GM19351 (cell line): ENCODE measurements at regions not wholly inside any gene's neighbourhood (a gene's known extent, or its start where the extent isn't known, plus 50 kb on each side); places are given as distances from the start of the nearest gene placed in this dataset.

ENCODE experiments used
- ATAC-seq: cut with Tn5 transposase; IDR thresholded peaks from one replicate; pipeline ENCODE4 v1.9.1; 2021; ENCODE audit warnings: mild to moderate bottlenecking, moderate library complexity; ENCODE audit not compliant: unreplicated experiment

DNA sequence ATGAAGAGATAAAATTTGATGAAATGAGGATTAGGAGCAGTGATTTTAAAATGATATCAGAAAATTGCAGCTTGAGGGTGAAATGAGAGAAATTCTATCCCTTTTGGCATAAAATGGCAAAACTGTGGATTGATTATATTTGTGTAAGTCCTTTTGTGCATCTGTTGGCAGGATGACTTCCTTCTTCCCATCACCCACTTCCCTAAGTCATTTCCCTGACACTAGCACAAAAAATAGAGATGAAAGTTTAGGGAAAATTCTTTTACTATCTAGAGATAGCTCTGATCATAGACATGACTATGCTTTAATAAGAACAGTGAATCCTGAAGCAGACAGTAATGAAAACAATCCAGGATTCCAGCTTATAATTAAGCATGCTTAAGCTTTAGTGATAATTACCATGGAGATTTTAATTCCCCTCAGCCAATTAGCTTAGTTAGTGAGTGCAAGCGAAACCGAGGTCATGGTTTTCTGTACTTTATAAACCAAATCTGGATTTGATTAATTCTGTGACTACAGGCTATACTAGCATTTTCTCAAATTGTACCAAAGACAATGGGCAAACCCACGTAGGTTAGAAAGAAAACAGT is 163.6 kb upstream of the TARS1 start:
- ATAC-seq = no peak

DNA sequence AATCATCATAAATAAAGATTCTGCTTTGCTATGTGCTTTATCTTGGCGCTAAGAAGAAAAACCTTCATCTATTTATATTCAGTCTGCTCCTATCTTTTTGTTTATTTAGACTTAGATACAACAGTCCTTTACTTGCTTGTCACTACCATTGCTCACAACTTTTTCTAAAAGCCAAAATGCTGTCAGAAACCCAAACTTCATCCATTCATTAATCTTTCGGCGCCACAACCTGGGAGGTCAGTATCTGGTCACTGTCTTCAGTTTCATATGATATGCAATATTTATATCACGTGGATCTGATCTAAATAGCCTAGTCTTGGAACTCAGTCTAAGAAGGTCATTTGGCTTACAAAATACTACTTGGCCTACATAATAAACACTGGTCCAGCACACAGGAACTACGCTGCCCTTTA is 159.3 kb upstream of the TARS1 start:
- no peak for ATAC-seq

DNA sequence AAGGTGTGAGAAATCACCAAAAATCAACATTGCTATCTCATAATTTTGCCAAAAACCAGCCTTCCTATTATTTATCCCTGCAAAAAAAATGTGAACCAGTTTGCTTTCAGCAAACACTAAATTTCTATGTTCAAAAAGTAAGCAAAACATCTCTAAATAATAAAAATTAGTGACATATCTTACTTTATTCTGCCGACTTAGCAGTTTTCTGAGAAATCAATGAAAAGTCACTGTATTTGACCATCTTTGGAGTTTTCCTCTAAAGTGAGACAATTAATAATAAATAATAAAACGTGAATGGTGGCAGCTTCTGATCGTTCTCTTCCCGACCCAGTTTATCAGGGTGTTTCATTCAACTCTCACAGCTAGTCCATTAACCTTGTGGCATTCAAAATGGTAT is 158.6 kb upstream of the TARS1 start:
- no peak for ATAC-seq

DNA sequence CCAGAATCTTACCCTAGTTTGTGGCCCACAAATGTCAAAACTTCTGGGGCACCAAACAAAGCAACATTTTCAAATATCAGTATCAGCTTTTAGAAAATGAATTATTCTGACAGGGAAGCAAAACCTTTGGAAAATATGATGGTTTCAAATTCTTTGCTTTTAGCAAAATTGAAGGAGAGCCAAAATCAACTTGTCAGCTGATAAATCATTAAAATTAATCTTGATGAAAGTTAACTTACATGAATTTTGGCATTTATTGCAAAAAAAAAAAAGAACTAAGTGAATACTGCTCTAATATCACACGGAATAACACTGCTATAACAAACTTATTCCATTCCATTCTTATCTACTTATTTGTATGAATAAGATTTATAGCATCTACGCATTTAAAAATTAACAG is 158.1 kb upstream of the TARS1 start:
- ATAC-seq = no peak

DNA sequence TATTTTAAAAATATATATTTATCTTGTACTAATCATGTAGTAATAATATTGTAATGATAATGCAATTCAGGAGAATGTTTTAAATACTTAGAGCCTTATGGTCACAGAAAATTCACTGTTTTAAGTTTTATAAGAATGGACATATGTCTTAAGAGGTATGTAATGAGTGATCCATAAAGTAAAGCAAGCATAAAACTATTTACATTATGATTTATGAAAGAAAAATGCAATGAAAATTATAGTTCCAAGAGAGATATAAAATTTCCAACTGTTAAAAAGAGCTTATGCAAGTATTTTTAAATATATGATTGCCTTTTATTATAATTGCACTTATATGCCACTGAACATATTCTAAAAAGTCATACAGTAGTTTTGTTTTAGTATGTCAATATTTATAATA is 157.5 kb upstream of the TARS1 start:
- no peak for ATAC-seq

DNA sequence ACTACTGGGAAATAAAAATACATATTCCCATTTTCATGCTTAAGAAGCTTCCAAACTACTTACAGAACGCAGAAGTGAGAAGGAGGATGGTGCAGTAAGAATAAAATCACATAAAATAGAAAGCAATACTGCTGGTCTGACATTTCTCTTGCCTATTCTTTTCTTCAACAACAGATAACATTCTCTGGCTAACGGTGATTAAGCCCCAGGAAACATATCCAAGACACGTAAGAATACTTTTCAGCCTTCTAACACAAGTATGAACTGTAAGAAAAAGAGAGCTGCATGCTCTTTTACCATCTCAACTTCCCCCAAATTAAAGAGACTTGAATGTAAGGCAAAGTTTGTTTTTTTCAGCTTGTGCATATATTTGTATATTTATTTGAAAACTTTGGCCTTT is 156.1 kb upstream of the TARS1 start:
- no peak for ATAC-seq

DNA sequence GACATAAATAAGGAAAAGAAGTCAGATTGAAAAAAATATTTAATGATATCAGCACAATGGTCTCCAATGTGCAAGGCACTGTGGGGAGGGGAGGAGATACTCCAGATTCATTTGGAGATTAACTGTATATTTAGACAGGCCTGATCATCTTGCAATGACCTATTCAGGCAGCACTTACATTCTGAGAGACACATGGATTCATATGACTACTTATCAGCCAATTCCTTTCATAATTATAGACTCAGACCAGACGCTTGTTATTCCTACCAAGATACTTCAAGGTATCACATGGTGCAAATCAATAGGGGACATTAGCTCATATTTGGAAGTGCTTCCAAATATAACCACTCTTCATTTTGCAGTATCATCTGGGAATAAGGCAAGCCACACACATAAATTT is 153.5 kb upstream of the TARS1 start:
- no peak for ATAC-seq

DNA sequence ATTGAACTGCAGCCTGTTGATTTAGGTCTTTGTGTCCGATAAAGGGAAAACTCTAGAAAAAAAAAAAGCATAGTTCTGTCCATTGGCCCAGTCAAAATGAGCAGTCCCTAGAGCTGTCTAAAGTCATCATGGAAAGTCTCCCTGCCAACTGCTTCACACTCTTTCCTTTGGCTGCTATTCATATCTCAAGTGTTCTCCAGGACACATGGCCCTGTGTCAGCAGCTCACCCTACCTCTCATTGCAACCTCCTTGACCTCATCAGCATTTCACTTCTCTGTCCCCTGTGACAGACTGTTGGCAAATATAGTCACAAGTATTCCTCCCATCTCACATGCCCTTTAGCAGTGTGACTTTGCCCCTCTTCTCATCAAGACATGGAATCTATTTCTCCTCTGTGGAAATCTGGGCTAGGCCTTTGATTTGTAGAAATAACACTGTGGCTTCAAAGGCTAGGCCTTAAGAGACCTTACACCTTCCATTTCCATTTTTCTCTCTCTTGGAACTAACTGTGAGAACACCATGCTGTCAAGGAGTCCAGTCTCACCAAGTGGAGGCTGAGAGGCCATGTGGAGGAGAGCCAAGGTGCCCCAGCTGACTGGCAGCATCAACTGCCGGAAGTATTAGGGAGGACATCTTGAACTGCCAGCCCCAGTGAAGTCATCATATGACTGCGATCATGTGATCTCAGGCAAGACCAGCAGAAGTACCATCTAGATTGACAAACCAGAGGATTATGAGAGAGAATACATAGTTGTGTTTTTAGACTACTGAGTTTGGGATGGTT is 149.4 kb upstream of the TARS1 start:
- ATAC-seq = no peak

DNA sequence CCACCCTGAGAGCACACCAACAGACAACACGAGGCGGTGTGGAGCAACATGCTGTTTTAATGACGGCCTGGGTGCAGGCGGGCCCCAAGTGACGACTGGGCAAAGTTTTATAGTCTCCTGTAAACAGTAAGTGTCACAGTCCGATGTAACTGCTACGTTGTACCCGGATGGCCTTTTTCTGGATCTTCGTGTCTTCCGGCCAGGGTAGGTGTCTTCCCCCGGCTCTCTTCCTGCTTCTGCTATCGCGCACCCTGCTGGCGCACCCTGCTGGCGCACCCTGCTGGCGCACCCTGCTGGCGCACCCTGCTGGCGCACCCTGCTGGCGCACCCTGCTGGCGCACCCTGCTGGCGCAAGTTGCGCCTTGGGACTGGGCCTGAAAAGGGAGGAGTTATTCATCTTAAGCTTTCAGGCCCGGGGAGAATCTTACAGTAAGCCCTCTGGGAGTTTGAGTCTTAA is 143.0 kb upstream of the TARS1 start:
- ATAC-seq = no peak

DNA sequence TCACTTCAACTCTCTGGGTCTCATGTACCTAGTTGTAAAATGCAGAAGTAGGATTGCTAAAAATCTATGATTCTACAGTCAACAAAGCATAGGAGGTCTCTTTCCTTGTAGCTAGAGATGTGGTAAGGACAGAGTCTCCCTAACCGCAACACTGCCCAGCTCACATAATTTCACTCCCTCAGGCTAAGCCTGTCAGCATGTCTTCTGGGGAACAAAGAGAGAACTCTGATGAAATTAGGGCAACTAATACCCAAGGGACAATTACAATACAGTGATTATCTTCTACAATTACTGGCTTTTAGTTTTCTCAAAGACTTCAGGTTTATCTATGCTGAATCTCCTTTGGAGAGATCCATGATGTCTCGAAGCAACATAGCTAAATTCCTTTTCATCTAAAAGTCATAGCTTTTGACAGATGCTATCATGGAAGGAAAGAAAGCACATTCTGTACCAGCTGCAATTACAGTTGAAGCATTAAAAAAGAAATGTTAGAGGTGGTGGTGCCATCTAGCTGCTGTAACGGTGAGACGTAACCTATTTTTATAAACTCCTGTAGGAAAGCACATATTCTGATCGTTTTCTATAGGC is 141.1 kb upstream of the TARS1 start:
- peak; percentile 24 for ATAC-seq

DNA sequence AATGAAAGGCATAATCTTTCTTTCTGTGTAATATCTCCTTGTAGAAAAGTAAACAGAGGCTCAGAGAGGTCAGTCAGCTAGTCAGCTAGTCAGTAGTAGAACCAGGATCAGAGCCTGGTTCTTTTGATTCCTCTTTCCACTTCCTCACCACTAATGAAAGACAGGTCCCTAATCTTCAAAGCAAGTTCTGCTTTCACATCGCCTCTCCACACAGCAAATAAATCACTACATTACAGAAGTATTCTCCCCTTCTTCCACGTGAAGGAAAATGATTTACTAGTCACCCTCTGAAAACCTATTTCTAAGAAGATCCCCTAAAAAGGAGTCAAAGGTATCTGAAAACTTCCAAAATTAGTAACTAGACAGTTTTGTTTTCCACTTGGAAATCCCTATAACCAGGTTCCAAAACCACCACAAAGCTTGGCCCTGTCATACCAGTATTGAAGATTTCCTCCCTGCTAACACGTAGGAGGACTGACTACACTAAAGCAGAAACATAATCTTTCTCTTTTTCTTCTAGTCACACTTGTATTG is 140.5 kb upstream of the TARS1 start:
- peak; percentile 76 for ATAC-seq

DNA sequence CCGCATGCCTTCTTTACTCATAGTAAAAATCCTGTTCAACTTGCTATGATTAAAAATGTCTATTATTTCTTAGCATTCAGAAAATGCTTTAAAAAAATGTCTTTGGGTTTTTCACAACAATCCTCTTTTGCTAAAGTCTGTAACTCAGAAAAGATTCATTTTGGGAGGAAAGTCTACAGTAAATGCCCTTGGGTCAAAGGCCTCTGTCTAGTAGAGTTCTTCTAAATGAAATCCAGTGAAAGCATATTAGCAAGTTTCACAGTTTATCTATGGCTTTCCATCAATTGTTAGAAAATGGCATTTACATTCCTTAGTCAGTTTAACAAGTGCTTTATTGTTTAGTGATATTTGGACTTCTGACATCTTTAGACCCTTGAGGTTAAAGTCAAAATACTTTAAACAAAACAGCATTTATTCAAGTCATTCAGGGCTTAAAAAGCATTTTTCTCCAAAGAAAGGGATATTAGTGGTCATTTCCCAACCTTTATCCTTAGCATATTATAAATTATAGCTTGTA is 137.1 kb upstream of the TARS1 start:
- ATAC-seq = no peak

DNA sequence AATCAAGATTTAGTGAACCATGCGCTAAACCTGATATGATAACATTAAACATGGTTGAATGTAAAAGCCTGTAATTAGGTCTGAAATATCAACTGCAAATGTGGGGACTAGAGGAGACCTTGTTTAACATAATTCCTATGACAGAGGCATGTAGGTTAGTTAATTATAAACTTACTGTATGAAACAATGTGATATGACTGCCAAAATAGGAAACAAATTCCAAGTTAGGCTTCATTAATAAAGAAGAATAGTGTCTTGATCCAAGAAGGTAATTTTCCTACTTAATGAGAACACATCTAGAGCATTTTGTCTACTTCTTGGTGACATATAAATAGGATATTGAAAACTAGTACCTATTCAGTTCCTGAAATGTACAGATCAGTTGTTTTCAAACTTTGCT is 136.2 kb upstream of the TARS1 start:
- ATAC-seq = no peak

DNA sequence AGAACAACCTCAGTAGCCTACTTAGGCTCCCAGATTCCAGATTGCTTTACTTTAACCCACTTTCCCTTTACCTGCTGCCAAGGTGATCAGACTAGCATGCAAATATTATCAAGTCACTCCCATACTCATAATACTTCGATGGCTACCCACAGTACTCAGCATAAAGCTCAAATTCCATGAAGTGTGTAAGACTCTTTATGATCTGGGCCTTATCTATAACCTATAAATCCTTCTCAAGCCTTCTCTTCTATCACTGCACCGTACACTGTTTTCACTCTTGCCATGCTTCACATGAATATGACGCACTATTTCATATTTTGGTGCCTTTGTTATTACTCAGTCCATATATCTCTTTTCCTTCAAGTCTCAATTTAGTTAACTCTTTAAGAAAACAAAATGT is 135.2 kb upstream of the TARS1 start:
- ATAC-seq = no peak

DNA sequence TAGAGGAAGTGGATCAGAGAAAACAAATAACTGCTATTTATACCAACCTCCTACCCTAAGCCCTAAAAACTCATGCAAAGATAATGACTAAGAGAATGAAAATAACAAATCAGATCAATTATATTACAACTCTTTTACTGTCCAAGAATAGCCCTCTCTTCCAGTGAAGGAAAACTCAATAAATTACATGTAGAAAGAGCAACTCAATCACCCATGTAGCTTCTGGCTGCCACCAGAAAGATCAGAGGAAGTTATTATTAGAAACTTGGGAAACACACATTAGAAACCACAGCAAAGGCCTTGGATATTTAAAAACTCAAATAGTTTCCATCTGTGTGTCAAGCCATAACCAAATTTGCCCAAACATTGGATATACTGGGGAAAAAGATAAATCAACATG is 134.0 kb upstream of the TARS1 start:
- no peak for ATAC-seq

DNA sequence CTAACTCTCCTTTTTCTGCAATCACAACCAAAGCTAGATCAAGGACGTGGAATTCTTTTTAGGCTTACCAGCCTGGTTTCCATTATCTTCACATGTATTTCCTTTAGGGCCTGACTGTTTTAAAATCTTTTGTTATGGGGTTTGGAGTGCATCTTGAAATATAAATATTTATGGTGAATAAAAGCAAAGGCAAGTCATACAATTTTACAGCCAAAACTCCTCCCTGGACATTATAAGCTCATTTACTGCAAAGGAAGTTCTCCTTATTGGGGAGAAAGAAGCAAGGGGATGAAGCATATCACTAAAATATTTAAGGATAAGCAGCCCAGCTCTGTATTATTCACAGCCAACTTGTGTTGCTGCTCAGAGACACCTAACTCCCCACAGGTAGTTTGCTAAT is 132.2 kb upstream of the TARS1 start:
- ATAC-seq = no peak

DNA sequence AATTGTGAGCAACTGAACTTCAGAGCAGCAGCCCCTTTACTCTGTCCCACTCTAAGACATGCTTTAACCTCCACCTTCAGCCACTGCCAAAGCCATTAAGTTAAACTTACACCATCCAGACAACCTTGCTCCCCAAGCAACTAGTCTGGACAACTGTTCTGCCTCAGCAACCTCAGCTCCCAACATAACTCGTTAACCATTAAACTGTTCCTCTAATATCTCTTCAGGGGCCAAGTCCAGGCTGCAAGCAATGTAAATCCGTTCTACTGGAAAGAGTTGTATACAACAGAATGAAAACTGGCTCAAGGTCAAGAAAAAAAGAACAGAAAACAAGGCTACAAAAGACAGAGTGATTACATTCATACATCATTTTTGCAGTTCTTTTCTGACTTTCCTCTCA is 131.7 kb upstream of the TARS1 start:
- no peak for ATAC-seq

DNA sequence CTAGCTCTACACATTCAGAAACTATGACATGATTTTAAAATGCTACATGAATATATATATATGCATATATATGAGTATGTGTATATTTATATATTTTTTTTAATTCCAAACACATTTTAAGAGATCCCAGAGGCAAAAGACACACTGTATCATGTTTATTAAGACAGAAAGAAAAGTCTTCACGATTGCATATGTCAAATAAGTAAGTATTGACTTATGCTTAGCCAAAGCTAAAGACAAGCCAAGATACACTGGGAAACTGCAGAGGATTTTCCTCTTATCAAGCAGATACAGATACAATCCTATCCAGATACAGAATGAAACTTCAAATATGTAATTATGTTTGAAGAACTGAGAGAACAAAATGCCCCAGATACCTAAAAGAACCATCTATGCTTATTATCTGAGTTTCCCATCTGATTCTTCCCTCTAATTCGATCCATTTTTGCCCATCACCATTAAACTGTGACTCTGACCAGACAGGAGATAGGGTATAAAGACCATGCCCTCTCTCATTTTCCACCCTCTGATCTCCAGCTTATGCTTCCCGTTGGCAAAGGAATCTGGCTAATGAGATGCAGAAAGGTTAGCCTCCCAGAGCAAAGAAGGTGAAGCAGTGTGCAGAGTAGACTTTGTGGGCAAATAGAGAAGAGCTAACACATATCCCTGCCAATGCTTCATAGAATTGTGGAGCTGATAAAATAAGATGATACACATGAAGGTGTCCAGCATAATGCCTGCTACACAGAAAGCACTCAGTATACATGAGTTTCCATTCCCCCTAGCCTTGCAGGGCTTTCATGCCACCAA is 131.0 kb upstream of the TARS1 start:
- no peak for ATAC-seq

DNA sequence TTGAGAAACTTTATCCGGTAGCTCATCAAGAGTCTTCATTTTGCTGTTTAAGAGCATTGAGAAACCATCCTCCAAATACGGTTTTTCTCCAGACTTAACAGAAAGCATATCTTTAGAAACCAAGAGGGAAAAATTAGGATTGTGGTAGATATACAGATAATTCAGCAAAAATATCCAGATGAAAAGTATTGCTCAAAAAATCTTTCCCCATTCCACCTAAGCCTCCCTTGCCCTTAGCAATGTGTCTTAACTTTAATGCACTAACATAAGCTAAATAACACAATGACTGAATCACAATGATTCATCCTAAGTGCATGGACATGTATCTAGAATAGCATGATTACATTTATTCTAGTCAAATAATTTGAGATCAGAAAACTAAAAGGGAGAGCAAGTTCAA is 130.3 kb upstream of the TARS1 start:
- ATAC-seq = no peak

DNA sequence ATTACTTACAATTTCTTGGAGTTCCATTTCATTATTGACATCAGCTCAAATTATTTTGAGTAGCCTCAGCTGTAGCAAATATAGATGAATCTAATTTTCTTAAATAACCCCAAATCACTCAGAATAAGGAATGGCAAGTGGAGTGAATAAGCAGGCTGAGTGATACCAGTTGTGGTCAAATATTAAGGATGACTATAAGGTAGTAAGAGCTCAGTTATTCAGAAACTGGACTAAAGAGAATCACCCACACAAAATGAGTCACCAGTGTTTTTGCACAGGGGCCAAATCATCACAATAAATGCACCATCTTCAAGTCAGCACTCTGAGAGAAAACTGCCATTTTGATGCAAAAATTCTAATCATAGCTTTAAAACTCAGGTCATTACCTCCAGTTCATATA is 128.9 kb upstream of the TARS1 start:
- ATAC-seq = no peak
